ENCODE measurements at regions not wholly inside any gene's neighbourhood (a gene's known extent, or its start where the extent isn't known, plus 50 kb on each side); places are given as distances from the start of the nearest gene placed in this dataset.
"Not testable (repeated sequence)": the region's sequence is repeated elsewhere in the genome, so short reads cannot be mapped to it uniquely, and the experiment has no call there.

GRCh38 chr17:70523426-70523825 is 354.1 kb downstream of the KCNJ2 start:
- no peak for DNase-seq

GRCh38 chr17:70525035-70525434 is 355.7 kb downstream of the KCNJ2 start:
- DNase-seq = not testable (repeated sequence)

GRCh38 chr17:70525961-70526360 is 356.6 kb downstream of the KCNJ2 start:
- no peak for DNase-seq

GRCh38 chr17:70527364-70527888 is 358.1 kb downstream of the KCNJ2 start:
- DNase-seq = peak; percentile 5

DNA sequence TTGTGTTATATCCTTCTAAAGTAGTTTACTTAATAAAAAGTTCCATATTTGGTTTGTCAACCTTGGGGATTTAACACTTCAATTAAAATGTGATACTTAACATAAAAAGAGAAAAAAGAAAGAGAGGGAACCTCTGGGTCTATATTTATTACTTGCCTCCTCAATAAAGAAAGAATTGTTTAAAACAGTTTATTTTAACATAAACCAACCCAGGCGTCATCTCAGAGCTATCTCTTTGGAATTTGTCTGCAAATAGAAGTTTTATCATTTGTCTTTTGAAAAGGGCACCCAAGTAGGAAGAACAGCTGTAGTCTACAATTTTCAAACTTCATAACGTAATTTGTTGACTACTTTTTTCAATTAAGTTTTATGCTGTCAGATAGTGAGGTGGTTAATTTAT is 364.1 kb downstream of the KCNJ2 start:
- no peak for DNase-seq

DNA sequence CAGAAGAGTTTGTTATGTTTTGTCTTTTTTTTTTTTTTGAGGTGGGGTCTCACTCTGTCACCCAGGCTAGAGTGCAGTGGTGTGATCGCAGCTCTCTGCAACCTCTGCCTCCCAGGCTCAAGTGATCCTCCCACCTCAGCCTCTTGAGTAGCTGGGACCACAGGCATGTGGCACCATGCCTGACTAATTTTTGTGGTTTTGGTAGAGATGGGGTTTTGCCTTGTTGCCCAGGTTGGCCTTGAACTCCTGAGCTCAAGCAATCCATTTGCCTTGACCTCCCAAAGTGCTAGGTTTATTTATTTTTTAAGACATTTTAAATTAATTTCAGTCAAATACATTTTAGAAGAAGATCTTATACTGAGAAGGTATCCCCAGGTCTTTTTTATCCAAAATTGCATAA is 366.7 kb downstream of the KCNJ2 start:
- no peak for DNase-seq

DNA sequence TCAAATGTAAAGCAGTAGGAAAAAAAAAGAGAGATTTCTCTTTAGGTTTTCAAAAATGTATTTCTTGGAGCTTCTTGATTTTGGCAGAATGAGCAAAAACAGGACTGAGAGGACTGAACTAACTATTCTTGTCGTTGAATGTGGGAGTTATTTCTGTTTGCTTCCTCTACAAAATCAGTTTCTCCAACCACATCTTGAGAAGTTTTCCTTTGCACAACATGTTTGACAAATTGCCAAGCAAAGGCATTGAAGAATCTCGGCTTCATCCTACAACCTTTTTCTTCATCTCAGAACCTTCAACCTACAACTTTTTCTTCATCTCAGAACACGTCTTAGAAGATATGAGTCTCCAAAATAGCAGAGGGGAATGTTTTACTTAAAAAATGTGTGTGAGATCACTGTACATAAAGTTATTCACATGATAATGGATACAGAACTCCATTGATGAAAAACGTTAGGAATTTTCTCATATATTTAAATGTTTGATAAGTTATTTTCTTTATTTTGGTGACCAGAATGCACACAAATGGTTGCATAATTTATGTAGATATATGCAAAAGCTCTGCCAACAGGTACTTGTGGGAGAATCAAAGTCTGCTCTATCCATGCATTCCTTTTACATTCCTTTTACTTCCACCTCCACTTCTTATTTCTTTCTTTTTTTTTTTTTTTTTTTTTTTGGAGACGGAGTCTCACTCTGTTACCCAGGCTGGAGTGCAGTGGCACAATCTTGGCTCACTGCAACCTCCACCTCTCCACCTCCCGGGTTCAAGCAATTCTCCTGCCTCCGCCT is 370.0 kb downstream of the KCNJ2 start:
- DNase-seq = no peak

- no peak for DNase-seq
These were observed 373.5 kb downstream of the KCNJ2 start for GRCh38 chr17:70542876-70543275.

DNA sequence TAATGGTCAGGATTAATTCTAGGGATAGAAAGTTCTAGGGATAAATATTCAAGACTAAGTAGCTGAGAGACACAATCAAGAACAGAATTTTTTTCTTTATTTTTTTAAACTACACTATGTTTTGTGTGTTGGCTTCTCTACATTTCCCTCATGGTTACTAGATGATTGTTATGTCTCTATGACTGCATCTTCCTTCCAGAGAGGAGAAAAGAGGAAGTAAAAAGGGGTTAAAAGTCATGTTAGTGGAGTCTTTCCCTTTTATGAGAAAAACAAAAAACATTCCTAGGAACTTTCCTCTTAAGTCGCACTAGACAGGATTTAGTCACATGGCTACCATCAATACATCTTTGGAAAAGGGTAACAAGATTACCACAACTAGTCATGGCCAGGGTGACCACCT is 375.0 kb downstream of the KCNJ2 start:
- no peak for DNase-seq

DNA sequence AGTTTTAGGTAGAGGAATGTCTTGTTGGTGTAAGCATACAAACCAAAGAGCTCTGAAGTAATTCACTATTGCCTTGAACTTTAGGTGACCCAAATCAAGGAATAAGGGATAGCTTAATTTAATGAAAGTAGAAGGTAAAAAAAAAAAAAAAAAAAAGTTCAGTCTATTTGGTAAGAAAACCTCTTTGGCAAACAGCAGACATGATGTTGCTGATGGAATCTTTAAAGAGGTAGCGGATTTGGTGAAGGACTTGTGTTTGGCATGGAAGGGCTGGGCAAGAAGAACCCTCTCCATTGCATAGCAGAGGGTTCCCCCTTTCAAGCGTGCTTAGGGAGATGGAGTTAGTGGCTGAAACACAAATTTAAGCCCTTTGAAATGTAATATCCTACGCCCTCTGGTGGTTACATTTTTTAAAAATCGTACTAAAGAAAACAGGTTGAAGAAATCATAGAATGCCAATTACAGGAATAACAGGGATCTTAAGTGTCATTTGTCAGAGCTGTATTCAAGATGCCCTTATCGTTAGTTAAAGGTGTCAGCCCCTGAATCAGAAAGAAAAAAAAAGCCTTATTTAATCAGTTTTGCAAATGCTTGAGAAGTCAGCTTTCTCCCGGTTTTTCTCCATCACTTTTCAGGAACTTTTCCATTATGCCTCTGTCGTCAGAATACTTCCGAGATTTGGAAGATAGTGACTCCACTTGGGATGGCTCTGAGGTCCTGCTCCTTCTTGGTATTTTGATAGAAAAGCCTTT is 383.1 kb downstream of the KCNJ2 start:
- DNase-seq = peak; percentile 66

DNA sequence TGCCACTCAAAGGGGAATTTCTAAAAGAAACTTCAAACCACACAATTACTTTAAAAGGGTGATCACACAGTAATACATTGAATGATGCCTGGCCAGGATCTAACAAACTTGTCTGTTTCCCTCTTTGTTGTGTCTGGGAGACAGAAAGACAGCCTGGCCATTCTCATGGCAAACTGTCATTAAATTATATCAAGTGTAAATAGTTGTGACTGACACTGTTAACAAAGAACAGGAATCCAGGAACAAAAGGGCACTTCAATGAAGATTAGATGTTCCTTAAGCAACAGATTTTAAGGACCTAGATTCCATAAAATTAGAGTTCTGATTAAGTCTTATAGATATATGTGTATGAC is 383.6 kb downstream of the KCNJ2 start:
- no peak for DNase-seq

- no peak for DNase-seq
These were observed 386.4 kb downstream of the KCNJ2 start for GRCh38 chr17:70555723-70556122.

DNA sequence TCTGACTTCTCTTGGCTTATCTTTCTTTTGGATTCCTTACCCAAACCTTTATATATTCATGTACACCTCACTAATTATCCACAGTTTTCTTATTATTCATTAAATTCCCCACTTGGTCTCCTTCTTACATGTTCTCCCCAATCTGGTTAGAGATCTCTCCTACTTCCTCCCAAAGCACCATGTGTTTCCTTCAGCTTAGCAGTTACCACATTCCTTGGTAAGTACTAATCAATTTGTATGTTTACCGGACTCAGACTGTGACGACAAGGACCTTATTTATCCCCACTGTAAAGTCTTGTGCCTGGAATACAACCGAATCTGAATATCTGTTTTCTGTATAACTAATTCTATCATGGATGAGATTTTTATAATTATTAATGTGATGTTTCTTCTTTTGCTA is 389.5 kb downstream of the KCNJ2 start:
- DNase-seq = no peak

DNA sequence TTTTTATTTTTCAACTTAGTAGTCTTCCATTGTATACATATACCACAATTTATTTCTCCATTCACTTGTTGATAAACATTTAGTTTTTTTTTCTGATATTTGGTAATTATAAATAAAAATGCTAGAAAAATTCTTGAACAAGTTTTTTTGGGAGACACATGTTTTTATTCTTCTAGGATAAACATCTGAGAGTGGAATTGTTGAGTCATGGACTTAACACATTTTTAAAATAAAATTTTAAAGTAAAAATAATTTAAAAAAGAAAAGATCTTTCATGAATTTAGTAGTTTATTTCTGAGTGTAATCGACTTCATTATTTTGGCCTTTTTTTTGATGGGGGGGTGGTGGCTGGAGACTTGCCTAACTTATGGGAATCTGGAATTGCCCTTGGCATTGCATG is 391.1 kb downstream of the KCNJ2 start:
- DNase-seq = no peak

DNA sequence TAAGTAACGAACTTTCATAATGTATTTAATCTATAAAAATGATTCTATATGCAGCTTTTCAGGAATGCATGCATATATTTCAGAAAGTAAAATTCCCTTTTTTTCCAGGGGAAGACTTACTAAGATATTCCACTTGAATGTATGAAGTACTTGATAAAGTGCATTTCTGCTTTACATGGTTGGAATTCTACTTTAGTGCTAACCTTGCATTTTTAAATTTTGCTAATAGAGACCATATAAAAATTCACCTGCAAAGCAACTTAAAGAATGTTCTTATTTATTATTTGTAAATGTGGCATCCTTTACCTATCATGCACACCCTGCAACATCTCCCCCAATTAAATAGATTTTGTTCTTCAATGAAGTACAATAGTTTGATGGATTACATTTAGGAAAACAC is 392.8 kb downstream of the KCNJ2 start:
- DNase-seq = no peak

DNA sequence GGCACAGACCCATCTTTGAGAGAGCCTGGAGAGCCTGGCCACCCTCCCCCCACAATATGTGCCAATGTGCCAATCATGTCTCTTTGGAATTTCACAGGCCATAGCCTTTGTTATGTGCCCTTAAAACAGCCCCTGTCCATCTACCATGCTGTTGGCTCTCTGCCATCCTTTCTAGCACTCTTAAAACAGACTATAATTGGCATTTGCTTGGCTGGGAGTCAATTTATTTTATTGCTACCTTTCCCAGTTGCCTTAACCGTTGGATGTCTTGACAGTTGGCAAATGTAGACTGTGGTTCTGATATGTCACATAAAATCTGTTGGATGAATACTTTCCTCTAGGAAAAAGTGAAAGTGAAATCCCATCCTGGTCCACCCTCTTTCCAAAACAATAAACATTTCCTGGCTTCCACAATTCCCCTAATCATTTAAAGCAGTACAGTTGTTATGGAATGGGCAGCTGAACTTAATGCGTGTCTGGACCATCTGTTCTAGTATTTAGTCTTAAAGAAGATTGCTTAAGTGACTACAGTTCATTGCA is 394.0 kb downstream of the KCNJ2 start:
- peak; percentile 53 for DNase-seq

DNA sequence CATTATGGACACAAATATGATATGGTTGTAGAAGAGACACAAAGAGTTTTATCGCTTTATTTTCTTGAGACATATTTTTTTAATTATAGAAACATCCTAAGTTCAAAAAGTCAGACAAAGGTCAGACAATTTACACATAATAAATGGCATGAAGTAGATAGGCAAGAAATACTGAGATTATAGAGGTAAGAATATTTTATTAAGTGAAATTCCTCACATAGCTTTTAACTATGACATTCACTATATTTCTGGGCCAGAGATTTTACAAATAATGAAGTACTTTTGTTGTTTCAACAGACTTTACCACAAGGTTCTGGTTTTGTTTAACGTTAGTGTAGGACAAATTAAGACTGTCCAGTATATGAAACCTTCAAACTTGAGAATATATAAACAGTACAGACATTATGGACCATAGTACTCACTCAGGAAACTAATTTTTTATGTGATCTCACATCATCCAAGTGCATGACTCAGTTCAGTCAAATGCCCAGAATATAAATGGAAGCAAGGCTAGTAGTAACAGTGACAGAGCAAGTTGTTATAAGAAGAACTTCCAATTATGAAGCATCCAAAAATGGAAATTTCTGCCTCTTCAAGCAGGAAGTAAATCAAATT is 394.8 kb downstream of the KCNJ2 start:
- DNase-seq = no peak

- no peak for DNase-seq
These were observed 399.8 kb downstream of the KCNJ2 start for GRCh38 chr17:70569128-70569527.

- DNase-seq = no peak
These were observed 408.1 kb downstream of the KCNJ2 start for GRCh38 chr17:70577456-70577855.

GRCh38 chr17:70581459-70581858 is 412.1 kb downstream of the KCNJ2 start:
- no peak for DNase-seq

- no peak for DNase-seq
These were observed 413.4 kb downstream of the KCNJ2 start for GRCh38 chr17:70582777-70583176.

GRCh38 chr17:70584255-70584654 is 414.9 kb downstream of the KCNJ2 start:
- DNase-seq = no peak

GRCh38 chr17:70588003-70588402 is 418.7 kb downstream of the KCNJ2 start:
- no peak for DNase-seq

All from muscle of arm (tissue), 1 donor.